ENCODE measurements at regions not wholly inside any gene's neighbourhood (a gene's known extent, or its start where the extent isn't known, plus 50 kb on each side); places are given as distances from the start of the nearest gene placed in this dataset.

DNA sequence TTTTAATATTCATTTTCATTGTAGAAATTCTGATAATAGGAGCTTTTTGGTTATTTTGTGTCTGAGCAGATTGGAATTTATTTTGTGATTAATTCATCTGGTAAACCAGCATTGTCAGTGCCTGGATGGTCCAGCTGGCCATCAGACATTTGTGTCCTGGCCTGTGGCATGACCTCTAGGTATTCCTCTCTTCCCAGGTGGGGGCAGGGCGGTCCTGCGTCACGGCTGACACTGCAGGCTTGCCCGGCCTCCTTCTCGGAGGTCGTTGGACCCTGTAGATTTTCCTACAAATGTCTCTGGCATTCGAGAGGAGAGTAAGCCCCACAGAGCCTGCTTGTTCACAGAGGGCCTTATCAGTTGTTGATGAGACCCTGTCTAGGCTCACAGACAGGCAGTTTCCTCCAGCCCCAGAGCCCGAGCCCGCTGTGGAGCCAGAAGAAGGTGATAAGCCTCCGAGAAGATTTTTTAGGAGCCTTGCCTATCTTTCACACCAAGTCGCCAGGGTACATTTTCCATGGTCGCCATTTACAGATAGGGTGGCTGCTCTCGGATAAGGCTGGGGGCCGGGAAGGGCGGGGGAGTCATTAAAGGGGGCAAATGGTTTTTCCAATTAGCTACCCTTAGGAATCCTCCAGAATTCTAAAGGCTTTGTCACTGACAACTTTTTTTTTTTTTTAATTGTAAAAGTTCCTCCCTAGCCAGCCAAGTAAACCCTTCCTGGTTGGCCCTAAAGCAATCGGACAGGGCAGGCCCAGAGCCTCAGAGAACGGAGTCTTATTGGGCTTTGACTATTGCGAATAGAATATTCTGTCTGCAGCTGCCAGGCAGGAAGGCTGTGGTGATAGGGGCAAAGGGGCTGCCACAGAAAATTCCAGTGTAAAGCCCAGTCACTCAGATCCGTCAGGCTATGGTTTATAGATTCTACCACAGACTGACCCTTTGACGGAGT is 78.1 kb upstream of the TBX20 start:
- ChIA-PET CTCF (no interaction called here), POLR2A (no interaction called here)
- no peak for TF ChIP-seq SUZ12 (IDR thresholded peaks at IDR 0.05)
- no peak for TF ChIP-seq ELF4 (IDR thresholded peaks at IDR 0.05)
- TF ChIP-seq BHLHE40 (IDR thresholded peaks at IDR 0.05; ENCODE audit: borderline replicate concordance): no peak
- no peak for TF ChIP-seq LEF1 (IDR thresholded peaks at IDR 0.05; ENCODE audit: borderline replicate concordance)
- TF ChIP-seq FOXK2 (IDR thresholded peaks at IDR 0.05): no peak
- TF ChIP-seq FOXA1 (IDR thresholded peaks at IDR 0.05): no peak
- no peak for TF ChIP-seq SP1 (IDR thresholded peaks at IDR 0.05)
- no peak for TF ChIP-seq CTBP1 (IDR thresholded peaks at IDR 0.05; ENCODE audit: borderline replicate concordance)
- no peak for TF ChIP-seq TARDBP (IDR thresholded peaks at IDR 0.05)
- no peak for TF ChIP-seq ARNT (IDR thresholded peaks at IDR 0.05)
- no peak for TF ChIP-seq ZNF384 (IDR thresholded peaks at IDR 0.05)
- TF ChIP-seq L3MBTL2 (conservative IDR thresholded peaks at IDR 0.05): no peak
- no peak for TF ChIP-seq NFRKB (IDR thresholded peaks at IDR 0.05)
- no peak for TF ChIP-seq HDGF (IDR thresholded peaks at IDR 0.05; ENCODE audit: borderline replicate concordance)
- TF ChIP-seq FOXM1 (IDR thresholded peaks at IDR 0.05; ENCODE audit: borderline replicate concordance): no peak
- TF ChIP-seq, protein P1, sequence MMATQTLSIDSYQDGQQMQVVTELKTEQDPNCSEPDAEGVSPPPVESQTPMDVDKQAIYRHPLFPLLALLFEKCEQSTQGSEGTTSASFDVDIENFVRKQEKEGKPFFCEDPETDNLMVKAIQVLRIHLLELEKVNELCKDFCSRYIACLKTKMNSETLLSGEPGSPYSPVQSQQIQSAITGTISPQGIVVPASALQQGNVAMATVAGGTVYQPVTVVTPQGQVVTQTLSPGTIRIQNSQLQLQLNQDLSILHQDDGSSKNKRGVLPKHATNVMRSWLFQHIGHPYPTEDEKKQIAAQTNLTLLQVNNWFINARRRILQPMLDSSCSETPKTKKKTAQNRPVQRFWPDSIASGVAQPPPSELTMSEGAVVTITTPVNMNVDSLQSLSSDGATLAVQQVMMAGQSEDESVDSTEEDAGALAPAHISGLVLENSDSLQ (IDR thresholded peaks at IDR 0.05): no peak
- DNase-seq (ENCODE audit: extremely low spot score): no peak

- TF ChIP-seq ELF4 (IDR thresholded peaks at IDR 0.05) (no peak), L3MBTL2 (conservative IDR thresholded peaks at IDR 0.05) (no peak), FOXM1 (IDR thresholded peaks at IDR 0.05; ENCODE audit: borderline replicate concordance) (no peak)
- TF ChIP-seq, protein P1 (IDR thresholded peaks at IDR 0.05): no peak
Observed at GRCh38 chr7:35329026-35329425, 75.1 kb upstream of the TBX20 start.

DNA sequence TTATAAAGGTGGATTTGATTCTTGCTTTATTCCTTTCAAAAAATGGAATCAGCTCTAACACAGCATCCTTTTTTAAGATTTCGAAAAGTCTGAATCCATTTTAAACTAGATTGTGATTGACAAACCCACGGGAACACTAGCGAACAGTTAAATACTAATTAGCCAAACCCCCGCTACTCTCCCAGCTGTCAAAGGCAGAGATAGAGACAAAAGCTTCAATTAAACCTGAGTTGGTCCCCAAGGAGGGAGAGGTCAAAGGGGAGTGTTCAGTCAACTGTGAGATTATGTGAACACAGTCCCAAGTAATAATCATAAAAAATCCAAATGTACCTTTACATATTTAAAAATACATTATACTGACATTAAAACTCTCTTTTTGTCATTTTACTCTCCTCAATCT is 65.7 kb upstream of the TBX20 start:
- no peak for DNase-seq (ENCODE audit: extremely low spot score)
- CTCF ChIA-PET: no interaction called here
- POLR2A ChIA-PET: no interaction called here
- TF ChIP-seq HDGF (IDR thresholded peaks at IDR 0.05; ENCODE audit: borderline replicate concordance): no peak
- TF ChIP-seq FOXM1 (IDR thresholded peaks at IDR 0.05; ENCODE audit: borderline replicate concordance): no peak
- TF ChIP-seq ELF4 (IDR thresholded peaks at IDR 0.05): no peak
- no peak for TF ChIP-seq FOXA1 (IDR thresholded peaks at IDR 0.05)
- no peak for TF ChIP-seq L3MBTL2 (conservative IDR thresholded peaks at IDR 0.05)
- TF ChIP-seq FOXK2 (IDR thresholded peaks at IDR 0.05): no peak
- TF ChIP-seq SP1 (IDR thresholded peaks at IDR 0.05): no peak
- no peak for TF ChIP-seq TARDBP (IDR thresholded peaks at IDR 0.05)
- no peak for TF ChIP-seq ZNF384 (IDR thresholded peaks at IDR 0.05)
- no peak for TF ChIP-seq NFRKB (IDR thresholded peaks at IDR 0.05)
- TF ChIP-seq CTBP1 (IDR thresholded peaks at IDR 0.05; ENCODE audit: borderline replicate concordance): no peak
- TF ChIP-seq, protein P1 (IDR thresholded peaks at IDR 0.05): no peak
- no peak for TF ChIP-seq BHLHE40 (IDR thresholded peaks at IDR 0.05; ENCODE audit: borderline replicate concordance)
- no peak for TF ChIP-seq ARNT (IDR thresholded peaks at IDR 0.05)
- TF ChIP-seq LEF1 (IDR thresholded peaks at IDR 0.05; ENCODE audit: borderline replicate concordance): no peak
- TF ChIP-seq SUZ12 (IDR thresholded peaks at IDR 0.05): no peak

More at GRCh38 chr7:35329026-35329425, 75.1 kb upstream of the TBX20 start:
- no peak for DNase-seq (ENCODE audit: extremely low spot score)
- ChIA-PET POLR2A (no interaction called here), CTCF (no interaction called here)

DNA sequence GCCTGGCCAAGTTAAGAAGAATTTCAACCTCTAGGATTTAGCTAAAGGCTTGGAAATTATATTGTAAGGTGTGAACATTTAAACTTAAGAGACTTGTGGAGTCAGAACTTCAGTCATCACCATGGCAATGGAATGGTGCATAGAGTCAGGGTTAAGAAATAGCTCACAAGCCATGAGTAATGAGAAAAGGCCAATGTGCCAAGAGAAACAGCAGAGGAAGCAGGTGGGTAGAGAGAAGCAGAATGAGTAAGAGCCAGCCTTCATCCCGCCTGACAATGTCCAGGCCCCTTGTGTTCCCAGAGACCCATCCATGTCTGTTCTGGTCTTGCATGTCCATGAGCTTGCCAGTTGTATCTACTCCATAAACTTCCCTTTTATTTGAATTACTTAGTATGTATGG is 62.6 kb upstream of the TBX20 start:
- CTCF ChIA-PET: no interaction called here
- TF ChIP-seq ELF4 (IDR thresholded peaks at IDR 0.05) (no peak), HDGF (IDR thresholded peaks at IDR 0.05; ENCODE audit: borderline replicate concordance) (no peak), BHLHE40 (IDR thresholded peaks at IDR 0.05; ENCODE audit: borderline replicate concordance) (no peak), SUZ12 (IDR thresholded peaks at IDR 0.05) (no peak), NFRKB (IDR thresholded peaks at IDR 0.05) (no peak), L3MBTL2 (conservative IDR thresholded peaks at IDR 0.05) (no peak), SP1 (IDR thresholded peaks at IDR 0.05) (no peak), FOXA1 (IDR thresholded peaks at IDR 0.05) (no peak), ARNT (IDR thresholded peaks at IDR 0.05) (no peak), CTBP1 (IDR thresholded peaks at IDR 0.05; ENCODE audit: borderline replicate concordance) (no peak)
- TF ChIP-seq, protein P1 (IDR thresholded peaks at IDR 0.05): no peak
- POLR2A ChIA-PET: no interaction called here
- no peak for DNase-seq (ENCODE audit: extremely low spot score)

- ChIA-PET CTCF (no interaction called here), POLR2A (no interaction called here)
- DNase-seq (ENCODE audit: extremely low spot score): no peak
- no peak for TF ChIP-seq BHLHE40 (IDR thresholded peaks at IDR 0.05; ENCODE audit: borderline replicate concordance)
- TF ChIP-seq ELF4 (IDR thresholded peaks at IDR 0.05): no peak
- no peak for TF ChIP-seq FOXM1 (IDR thresholded peaks at IDR 0.05; ENCODE audit: borderline replicate concordance)
- TF ChIP-seq SP1 (IDR thresholded peaks at IDR 0.05): no peak
- TF ChIP-seq FOXK2 (IDR thresholded peaks at IDR 0.05): no peak
- TF ChIP-seq, protein P1 (IDR thresholded peaks at IDR 0.05): no peak
- no peak for TF ChIP-seq ZNF384 (IDR thresholded peaks at IDR 0.05)
- TF ChIP-seq CTBP1 (IDR thresholded peaks at IDR 0.05; ENCODE audit: borderline replicate concordance): no peak
- no peak for TF ChIP-seq L3MBTL2 (conservative IDR thresholded peaks at IDR 0.05)
- TF ChIP-seq SUZ12 (IDR thresholded peaks at IDR 0.05): no peak
Observed at GRCh38 chr7:35315517-35315916, 61.6 kb upstream of the TBX20 start.
